C4-2B (cell line): ENCODE measurements at regions not wholly inside any gene's neighbourhood (a gene's known extent, or its start where the extent isn't known, plus 50 kb on each side); places are given as distances from the start of the nearest gene placed in this dataset.
"Not testable (repeated sequence)": the region's sequence is repeated elsewhere in the genome, so short reads cannot be mapped to it uniquely, and the experiment has no call there.

Experiments
- H3K27ac ChIP-seq: fragments of 450-650 bp; 2 replicates; pipeline ENCODE4 v1.5.1; 2017
- ZFX ChIP-seq: fragments of 450-650 bp; IDR thresholded peaks from 2 replicates; pipeline ENCODE4 v1.6.1; 2017
- TF ChIP-seq, protein P1 (sequence below): fragments of 450-650 bp; conservative IDR thresholded peaks from 2 replicates; pipeline ENCODE4 v1.5.1; 2017; ENCODE audit warnings: mild to moderate bottlenecking

DNA sequence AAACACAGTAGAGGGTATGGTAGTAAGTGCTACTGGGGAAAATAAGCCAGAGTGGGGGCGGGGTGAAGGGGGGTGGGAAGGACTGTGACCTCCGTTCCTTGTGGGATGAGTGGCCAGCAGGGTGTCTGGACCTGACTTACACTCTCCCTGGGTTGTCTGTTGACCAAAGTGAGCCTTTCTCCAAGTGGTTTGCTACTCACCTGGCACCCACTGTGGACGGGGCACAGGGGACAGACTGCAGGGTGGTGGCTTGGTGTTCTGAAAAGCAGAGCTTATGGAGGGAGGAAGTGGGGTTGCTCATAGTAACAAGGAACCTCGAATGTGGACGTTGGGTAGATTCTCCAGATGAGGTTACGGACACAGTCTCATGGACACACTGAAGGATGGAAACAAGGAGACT, 94.4 kb upstream of the VRK1 start:
- TF ChIP-seq ZFX, result no peak
- TF ChIP-seq, protein P1, sequence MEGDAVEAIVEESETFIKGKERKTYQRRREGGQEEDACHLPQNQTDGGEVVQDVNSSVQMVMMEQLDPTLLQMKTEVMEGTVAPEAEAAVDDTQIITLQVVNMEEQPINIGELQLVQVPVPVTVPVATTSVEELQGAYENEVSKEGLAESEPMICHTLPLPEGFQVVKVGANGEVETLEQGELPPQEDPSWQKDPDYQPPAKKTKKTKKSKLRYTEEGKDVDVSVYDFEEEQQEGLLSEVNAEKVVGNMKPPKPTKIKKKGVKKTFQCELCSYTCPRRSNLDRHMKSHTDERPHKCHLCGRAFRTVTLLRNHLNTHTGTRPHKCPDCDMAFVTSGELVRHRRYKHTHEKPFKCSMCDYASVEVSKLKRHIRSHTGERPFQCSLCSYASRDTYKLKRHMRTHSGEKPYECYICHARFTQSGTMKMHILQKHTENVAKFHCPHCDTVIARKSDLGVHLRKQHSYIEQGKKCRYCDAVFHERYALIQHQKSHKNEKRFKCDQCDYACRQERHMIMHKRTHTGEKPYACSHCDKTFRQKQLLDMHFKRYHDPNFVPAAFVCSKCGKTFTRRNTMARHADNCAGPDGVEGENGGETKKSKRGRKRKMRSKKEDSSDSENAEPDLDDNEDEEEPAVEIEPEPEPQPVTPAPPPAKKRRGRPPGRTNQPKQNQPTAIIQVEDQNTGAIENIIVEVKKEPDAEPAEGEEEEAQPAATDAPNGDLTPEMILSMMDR, result no peak
- H3K27ac ChIP-seq, result no peak overlapping the region

DNA sequence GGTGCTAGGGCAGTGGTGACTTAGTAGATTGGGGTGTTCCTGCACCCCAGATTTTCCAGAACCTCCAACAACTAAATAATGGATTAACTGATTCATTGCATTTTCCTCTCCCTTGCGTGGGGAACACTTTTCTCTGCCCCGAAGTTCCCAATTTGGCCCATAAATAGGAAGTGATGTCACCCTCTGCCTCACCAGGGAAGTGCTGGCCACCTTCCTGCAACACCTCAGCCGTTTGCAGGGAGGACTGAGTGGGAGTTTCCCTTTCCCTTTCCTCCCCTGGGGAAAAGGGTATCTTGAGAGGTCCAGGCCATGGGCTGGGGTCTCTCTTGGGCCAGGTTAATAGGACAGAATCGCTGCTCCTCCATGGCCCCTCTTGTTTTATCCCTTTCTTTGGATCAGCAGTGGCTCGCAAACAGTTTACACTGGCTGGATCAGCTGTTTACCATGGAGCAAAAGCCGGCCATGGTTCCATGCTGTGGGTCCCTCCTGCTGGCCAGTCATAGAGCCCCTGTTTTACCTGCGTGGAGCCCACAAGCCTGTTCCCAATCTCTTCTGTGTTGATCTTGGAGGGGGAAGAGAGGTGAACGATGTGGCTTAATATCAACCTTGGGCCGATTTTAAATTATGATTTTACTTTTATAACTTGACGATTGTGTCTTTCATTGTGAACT, 91.6 kb upstream of the VRK1 start:
- no peak overlapping the region for H3K27ac ChIP-seq
- TF ChIP-seq ZFX, result no peak
- TF ChIP-seq, protein P1, result no peak

DNA sequence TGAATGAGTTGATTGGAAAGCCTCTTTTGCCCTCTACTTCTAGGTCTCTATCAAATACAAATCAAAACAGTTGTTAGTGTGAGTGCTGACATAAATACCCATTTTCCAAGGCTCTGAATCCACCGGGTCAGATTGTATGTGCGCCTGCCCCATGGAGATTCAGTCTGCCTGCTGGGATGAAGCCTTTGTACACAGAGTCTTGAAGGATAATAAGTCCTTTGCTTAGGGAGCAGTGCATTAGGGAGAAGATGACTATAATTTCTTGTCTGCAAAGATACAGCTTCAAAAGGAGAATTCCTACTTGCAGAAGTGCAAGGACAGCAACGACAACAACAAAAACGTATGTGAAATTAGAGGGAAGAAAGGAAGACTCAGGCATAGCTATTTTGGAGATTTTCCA, 90.3 kb upstream of the VRK1 start:
- TF ChIP-seq, protein P1, result no peak
- TF ChIP-seq ZFX, result no peak
- H3K27ac ChIP-seq, result no peak overlapping the region

- no peak overlapping the region for H3K27ac ChIP-seq
- TF ChIP-seq, protein P1, result no peak
These were observed 87.0 kb upstream of the VRK1 start for GRCh38 chr14:96710060-96710666.

GRCh38 chr14:96711559-96712267, 85.5 kb upstream of the VRK1 start:
- no peak overlapping the region for H3K27ac ChIP-seq
- TF ChIP-seq ZFX, result no peak
- TF ChIP-seq, protein P1, result no peak

DNA sequence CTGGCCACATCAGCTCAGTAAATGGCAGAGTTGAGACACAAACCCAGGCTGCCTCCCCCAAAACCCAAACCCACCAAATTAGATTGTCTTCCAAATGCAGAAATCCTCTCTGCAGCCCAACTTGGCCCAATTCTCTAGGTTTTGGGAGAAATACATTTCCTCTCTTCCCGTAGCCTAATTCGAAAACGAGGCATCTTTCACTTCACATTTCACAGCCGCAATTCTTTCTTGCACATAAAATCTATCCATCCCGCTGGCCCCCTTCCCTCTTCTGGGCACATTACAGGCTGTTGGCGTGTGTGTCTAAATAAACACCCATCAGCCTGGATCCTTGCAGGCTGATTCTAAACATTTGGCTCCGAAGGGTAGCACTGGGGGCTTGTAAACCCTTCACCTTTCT, 83.8 kb upstream of the VRK1 start:
- TF ChIP-seq, protein P1, result no peak
- TF ChIP-seq ZFX, result no peak
- no peak overlapping the region for H3K27ac ChIP-seq

DNA sequence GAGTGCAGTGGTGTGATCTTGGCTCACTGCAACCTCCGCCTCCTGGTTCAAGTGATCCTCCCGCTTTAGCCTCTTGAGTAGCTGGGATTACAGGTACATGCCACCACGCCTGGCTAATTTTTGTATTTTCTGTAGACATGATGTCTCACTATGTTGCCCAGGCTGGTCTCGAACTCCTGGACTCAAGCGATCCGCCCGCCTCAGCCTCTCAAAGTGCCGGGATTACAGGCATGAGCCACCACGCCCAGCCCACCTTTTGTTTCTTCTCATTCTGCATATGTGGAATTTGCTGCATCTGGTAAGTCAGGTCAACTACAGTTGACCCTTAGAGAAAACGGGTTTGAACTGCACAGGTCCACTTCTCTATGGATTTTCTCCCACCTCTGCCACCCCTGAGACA, 82.6 kb upstream of the VRK1 start:
- H3K27ac ChIP-seq, result not testable (repeated sequence)
